ENCODE measurements at regions not wholly inside any gene's neighbourhood (a gene's known extent, or its start where the extent isn't known, plus 50 kb on each side); places are given as distances from the start of the nearest gene placed in this dataset.

DNA sequence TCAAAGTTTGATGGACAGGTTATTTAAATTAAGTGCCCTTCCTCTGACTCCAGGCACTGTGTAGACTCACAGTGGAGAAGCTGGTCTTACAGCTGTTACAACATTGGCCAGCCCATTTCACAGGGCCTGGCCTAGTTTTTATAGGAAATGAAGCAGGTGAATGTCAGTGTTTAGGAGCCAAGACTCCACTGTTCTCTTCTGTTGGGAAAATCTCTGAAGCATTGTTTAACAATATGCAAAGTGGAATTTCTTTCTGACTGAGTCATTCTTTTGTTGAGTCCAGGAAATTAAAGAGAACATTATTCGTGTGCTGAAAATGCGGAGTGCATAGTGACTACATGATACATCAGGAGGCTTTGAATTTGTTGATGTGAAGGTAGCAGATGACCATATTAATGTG is 64.7 kb downstream of the ARRDC4 start:
- DNase-seq = no peak

GRCh38 chr15:98034731-98035130 is 74.2 kb downstream of the ARRDC4 start:
- DNase-seq = no peak

- no peak for DNase-seq
Measured at GRCh38 chr15:98035134-98035533, 74.6 kb downstream of the ARRDC4 start.

- no peak for DNase-seq
Measured at GRCh38 chr15:98035577-98036010, 75.1 kb downstream of the ARRDC4 start.

- no peak for DNase-seq
Measured at GRCh38 chr15:98039596-98039995, 79.1 kb downstream of the ARRDC4 start.

- DNase-seq = no peak
Measured at GRCh38 chr15:98040146-98040545, 79.6 kb downstream of the ARRDC4 start.

- DNase-seq = no peak
Measured at GRCh38 chr15:98043160-98044014, 82.9 kb downstream of the ARRDC4 start.

- no peak for DNase-seq
Measured at GRCh38 chr15:98051734-98052133, 91.2 kb downstream of the ARRDC4 start.

GRCh38 chr15:98057453-98057852 is 97.0 kb downstream of the ARRDC4 start:
- DNase-seq = no peak

DNA sequence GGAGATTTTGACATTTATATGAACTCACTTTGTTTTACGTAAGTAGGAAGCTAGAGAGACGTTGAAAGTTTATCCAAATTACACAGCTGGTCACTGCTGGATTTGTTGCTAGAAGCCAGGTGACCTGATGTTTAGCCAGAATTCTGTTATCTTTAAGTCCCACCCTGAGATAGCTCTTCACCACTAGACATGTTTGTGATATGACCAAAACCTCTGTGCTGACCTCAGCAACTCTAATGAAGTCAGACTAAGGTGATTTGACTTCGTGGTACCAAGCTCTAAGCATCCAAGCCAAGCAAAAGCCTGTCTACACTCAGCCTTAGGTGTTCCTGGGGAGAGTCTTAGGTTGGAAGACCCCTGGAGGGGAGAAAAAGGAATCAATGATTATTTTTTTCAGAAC is 102.4 kb downstream of the ARRDC4 start:
- DNase-seq = no peak

DNA sequence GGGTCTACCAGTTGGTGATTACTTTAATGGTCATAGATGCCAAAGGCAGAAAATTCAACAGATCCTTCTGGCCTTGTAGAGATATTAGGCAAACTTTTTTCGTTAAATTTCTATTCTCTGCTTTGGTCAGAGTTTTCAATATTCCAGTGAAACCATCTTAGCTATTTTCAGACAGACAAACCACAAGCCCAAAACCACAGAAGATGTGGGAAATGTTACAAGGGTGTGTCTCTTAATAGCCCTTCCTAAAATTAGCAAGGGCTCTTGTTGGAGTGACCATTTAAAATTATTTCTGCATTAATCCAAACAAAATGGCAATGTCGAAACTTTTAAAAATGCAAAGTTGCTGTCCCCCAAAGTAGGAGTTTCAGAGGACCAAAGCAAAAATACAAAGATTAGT is 102.8 kb downstream of the ARRDC4 start:
- DNase-seq = no peak

GRCh38 chr15:98063871-98064270 is 103.4 kb downstream of the ARRDC4 start:
- DNase-seq = no peak

GRCh38 chr15:98067339-98067738 is 106.8 kb downstream of the ARRDC4 start:
- DNase-seq = no peak

- no peak for DNase-seq
Measured at GRCh38 chr15:98069256-98069655, 108.8 kb downstream of the ARRDC4 start.

DNA sequence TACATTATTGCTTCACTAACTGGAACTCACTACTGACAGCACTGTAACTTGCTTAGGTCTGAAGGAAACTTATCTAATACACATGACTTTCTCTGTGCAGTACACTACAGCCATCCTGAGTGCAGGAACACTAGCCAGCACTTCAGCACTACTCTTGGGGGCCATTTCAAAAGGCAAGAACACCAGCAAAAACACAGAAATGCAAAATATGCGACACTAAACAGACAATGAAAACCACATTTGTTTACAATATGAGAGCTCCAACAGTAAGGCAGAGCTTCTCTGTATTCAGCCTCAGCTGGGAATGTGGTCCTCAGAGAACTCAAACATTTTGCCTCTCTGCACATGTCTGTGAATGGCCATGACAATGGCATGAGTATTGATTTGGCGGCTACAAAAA is 109.6 kb downstream of the ARRDC4 start:
- DNase-seq = no peak

GRCh38 chr15:98071786-98072185 is 111.3 kb downstream of the ARRDC4 start:
- no peak for DNase-seq

DNA sequence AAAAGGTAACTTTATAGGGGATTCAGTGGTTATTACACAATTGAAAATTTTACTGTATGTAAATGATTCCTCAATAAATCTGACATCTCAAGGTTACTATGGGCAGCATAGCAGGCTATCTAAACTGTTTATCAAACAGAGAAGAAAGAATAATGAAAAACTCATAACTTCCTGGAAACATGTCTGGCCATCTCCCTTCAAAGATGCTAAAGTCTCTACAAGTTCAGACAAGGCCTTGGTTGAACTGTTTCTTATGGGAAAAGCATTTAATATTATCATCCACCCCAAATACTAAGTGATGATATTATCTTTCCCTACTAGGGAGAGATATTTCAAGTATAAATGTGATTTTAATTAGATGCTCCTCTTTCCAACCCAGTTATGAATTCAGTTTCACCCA is 114.9 kb downstream of the ARRDC4 start:
- DNase-seq = no peak

- DNase-seq = no peak
Measured at GRCh38 chr15:98076021-98076816, 115.7 kb downstream of the ARRDC4 start.

DNA sequence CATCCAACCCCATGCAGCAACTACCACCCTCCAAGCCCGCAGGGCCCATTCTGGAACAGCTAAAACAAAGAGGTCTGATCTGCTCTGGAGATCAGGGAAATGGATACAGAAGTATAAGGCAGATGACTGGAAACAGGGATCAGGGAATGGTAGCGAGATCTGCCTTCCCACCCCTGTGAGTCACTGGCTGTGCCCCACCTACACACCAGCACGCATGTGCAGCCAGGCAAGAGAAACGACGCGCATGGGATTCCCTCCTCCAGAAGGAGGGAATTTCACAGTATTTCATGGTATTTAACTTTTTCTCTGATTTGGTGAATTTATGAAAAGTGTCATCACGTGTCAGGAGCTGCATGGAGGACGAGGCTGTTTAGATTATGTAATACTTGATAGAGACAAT is 116.7 kb downstream of the ARRDC4 start:
- DNase-seq = no peak

DNA sequence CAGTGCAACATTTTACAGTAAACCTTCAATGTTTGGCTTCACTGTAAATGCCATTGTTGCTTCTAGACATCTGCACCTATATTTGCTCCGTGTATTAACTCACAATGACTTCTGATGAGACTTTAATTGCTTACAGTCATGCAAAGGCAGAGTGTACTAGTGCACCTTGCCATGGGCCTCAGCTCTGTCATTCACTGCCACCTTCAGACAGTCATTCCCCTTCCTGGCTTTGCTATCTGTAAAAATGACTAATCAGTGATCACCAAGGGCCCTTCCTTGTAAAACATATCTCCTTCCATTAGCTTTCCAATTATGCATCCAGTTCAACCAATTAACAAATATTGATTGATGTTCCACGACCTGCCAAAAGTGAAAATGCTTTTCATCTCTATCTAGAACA is 120.3 kb downstream of the ARRDC4 start:
- no peak for DNase-seq

DNA sequence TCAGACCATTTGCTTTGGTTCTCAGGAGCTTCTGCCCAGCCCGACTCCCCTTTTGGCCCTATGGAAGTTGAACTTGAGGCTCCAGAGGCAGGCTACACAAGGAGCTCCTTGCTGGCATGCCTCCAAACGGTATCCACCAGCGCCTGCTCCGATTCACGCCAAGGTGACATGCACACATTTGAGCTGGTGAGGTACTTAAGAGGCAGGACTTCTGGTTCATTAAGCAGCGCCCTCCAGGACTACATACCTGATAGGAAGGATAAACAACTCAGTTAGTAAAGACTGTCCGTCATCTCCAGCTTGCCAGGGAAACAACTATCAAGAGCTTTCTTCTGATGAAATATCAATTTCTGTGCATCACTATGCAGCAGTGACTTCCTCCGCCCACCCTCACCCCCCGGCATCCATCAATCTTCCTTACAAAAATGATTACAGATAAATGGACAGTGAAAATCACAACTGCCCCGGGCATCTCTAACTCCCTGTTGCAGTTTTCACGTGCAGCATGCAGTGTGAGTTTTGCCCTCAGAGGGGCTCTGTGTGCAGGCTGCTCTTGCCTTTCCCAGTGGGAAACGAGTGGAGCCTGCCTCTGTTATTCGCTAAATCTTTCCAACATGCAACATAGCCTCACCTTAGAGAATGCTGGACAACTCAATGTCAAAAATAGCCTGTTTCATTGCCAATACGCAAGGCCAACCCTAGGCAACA is 122.9 kb downstream of the ARRDC4 start:
- no peak for DNase-seq

- peak; percentile 17 for DNase-seq
Measured at GRCh38 chr15:98085003-98085639, 124.6 kb downstream of the ARRDC4 start.
